GM12865 (cell line): ENCODE measurements at regions not wholly inside any gene's neighbourhood (a gene's known extent, or its start where the extent isn't known, plus 50 kb on each side); places are given as distances from the start of the nearest gene placed in this dataset.

ENCODE experiments used
- DNase-seq: peaks from one replicate; pipeline ENCODE4 v3.0.0; 2010; ENCODE audit warnings: low read depth
- H3K4me3 ChIP-seq: 2 replicates; pipeline ENCODE4 v1.5.1; 2011; ENCODE audit warnings: mild to moderate bottlenecking, low read depth, low read length, control low read depth
- TF ChIP-seq, protein P1 (sequence below): IDR thresholded peaks from 2 replicates; pipeline ENCODE4 v1.5.1; 2011; ENCODE audit warnings: low read length, control low read depth, low read depth, inconsistent platforms; ENCODE audit not compliant: insufficient read depth; ENCODE audit errors: missing control alignments

DNA sequence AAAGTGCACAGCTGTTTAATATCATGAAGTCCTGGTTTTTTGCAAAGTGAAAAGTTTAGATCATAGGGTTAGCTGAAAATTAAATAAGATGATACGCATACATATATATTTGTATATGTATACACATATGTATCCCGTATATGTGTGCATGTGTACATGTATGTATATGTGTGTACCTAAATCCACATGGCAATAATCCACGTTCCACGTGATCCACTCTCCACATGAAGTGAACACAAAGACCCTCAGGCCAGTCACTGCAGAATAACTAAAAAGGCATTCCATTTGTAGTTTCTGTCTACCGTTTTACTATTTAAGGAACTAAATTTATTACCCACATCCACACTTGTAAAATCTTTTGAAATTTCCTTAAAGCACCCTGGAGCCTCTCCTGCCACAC, 294.9 kb downstream of the FOXA2 start:
- TF ChIP-seq, protein P1, sequence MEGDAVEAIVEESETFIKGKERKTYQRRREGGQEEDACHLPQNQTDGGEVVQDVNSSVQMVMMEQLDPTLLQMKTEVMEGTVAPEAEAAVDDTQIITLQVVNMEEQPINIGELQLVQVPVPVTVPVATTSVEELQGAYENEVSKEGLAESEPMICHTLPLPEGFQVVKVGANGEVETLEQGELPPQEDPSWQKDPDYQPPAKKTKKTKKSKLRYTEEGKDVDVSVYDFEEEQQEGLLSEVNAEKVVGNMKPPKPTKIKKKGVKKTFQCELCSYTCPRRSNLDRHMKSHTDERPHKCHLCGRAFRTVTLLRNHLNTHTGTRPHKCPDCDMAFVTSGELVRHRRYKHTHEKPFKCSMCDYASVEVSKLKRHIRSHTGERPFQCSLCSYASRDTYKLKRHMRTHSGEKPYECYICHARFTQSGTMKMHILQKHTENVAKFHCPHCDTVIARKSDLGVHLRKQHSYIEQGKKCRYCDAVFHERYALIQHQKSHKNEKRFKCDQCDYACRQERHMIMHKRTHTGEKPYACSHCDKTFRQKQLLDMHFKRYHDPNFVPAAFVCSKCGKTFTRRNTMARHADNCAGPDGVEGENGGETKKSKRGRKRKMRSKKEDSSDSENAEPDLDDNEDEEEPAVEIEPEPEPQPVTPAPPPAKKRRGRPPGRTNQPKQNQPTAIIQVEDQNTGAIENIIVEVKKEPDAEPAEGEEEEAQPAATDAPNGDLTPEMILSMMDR = no peak

DNA sequence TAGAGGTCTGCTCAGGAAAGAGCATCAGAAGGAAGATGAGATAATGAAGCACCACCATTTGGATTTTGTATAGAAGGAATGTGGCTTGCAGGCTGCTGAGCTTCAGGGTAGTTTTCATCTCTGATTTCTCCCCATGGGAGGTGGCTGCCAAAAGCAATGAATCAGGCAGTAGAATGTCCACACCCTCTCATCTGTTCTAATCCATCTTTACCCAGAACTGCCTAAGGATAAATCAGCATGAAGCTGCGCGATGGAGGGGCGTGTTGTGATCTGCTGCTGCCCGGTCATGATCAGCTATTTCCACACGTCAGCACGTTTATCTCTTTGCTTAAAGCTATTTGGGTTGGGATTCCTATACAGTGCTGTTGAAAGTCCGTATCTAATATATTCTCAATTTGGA, 295.4 kb downstream of the FOXA2 start:
- no peak for DNase-seq
- H3K4me3 ChIP-seq = no peak overlapping the region
- TF ChIP-seq, protein P1 = no peak

More for the DNA sequence above, 294.9 kb downstream of the FOXA2 start:
- DNase-seq = no peak
- no peak overlapping the region for H3K4me3 ChIP-seq

DNA sequence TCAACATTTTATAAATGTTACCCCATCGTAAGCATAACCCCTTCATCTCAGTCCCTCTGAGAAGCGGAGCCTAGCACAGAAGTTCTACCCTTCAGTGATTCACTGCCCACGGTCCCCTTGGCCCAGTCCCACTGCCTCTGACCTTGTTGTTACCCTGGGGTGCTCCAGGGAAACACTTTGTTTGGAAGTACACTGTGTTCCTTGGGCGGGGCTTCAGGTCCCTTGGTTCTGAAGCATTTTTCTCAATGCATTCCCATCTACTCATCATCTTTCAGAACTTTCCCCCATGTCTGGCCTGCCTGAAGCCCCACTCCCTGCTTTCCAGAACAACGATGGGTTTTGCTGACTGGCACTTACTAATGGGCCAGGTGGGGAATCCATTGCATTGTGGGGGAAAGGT, 296.2 kb downstream of the FOXA2 start:
- no peak for DNase-seq
- TF ChIP-seq, protein P1 = no peak
- H3K4me3 ChIP-seq = no peak overlapping the region

DNA sequence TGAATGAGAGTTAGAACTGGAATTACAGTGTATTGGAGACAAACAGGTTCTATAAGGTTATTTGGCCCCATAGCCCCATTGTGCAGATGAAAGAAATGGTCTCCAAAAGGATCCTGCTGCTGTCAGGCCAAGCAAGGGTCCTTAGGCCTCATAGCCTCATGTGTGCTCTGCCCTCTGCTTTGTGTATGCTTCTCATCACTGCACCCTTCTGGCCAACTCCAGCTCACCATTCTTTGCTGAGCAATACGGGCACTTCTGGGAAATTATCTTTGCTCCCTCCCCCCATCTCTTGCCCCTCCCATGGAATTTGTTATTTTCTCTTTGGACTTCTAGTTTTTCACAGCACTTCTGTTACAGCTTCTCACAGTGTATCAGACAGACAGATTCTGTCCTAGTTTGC, 298.8 kb downstream of the FOXA2 start:
- H3K4me3 ChIP-seq = no peak overlapping the region
- no peak for DNase-seq
- TF ChIP-seq, protein P1 = no peak

DNA sequence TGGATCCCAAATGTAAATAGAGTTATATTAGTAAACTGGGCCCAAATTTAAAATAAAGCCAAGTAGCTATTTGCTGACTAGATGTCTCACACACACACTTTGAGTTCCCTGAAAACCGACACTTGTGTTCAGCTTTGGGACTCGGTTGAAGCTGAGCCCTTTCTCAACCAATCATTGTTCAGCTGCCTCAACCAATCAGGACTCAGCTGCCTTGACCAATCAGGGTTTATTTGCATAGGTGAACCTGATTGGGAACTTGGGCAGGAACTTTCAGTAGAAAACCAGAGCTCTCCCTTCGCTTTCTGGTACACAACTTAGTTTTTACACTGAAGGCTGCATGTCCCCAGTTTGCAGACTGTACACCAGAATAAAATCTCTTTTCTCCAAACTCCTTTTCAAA, 301.7 kb downstream of the FOXA2 start:
- TF ChIP-seq, protein P1 = no peak
- H3K4me3 ChIP-seq = no peak overlapping the region
- no peak for DNase-seq

DNA sequence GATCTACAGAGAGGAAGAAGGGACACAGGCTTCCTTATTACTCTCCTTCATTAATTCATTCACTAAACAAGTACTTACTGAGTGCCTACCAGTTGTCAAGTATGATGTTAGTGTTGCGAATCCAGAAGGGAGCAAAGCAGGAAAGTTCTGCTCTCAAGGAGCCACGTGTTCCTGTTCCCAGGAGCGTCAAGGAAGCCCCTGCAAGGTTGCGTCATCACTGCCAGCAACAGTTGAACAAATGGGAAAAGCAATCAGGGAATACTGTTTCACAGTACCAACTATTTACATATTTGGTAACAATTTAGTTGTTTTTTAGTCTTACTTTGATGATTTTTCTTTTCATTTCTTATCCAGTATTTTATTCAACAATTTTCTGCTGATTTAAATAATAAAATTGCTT, 310.0 kb downstream of the FOXA2 start:
- TF ChIP-seq, protein P1 = no peak
- no peak for DNase-seq
- no peak overlapping the region for H3K4me3 ChIP-seq

DNA sequence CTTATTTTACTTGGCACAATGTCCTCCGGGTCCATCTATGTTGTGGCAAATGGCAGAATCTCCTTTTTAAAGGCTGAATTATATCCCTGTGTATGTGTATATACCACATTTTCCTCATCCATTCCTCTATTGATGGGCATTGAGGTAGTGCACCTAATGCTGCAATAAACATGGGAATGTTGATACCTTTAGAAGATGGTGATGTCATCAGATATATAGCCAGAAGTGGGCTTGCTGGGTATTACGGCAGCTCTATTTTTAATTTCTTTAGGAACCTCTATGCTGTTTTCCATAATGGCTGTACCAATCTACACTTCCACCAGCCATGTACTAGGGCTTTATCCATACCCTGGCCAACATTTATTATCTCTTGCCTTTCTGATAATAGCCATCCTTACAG, 315.7 kb downstream of the FOXA2 start:
- no peak for DNase-seq
- TF ChIP-seq, protein P1 = no peak
- no peak overlapping the region for H3K4me3 ChIP-seq
